NCI-H446 treated with DMSO at 0.1 percent for 48 hours (cell line): ENCODE measurements at regions not wholly inside any gene's neighbourhood (a gene's known extent, or its start where the extent isn't known, plus 50 kb on each side); places are given as distances from the start of the nearest gene placed in this dataset.
"Not testable (repeated sequence)": the region's sequence is repeated elsewhere in the genome, so short reads cannot be mapped to it uniquely, and the experiment has no call there.

Source experiments
- DNase-seq: peaks from one replicate; lab custom pipeline; 2025; lab: John Stamatoyannopoulos, UW

GRCh38 chr21:35297665-35298064 lies 248.6 kb upstream of the RUNX1 start:
- DNase-seq, result no peak

- DNase-seq, result no peak
Observed at GRCh38 chr21:35294231-35294898, 245.3 kb upstream of the RUNX1 start.

DNA sequence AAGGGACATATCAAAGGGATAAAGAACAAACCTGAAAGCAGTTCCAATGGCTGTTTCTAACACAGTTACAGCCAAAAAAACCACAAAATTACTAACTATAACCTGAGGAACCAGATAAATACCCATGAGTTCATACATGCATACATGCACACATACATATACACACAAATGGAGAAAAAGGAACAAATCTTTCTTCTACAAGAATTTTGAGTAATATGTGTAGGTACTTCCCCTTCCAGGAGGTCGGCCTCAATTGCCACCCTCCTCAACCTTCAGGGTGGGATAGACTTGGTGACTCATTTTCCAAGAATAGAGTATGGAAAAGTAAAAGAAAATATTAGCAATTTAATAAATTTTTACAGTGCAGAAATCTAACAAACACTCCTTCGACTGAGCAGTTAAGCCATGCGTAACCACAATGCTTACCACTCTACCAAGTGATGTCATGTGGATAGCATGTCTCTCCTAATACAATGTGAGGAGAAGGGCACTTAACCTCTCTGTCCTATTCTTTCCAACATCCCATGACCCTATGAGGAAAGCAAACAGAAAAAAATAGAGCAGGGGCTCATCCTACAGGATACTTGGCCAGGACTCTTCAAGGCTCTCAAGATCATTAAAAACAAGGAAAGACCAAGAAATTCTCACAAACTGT lies 243.0 kb upstream of the RUNX1 start:
- DNase-seq, result no peak

DNA sequence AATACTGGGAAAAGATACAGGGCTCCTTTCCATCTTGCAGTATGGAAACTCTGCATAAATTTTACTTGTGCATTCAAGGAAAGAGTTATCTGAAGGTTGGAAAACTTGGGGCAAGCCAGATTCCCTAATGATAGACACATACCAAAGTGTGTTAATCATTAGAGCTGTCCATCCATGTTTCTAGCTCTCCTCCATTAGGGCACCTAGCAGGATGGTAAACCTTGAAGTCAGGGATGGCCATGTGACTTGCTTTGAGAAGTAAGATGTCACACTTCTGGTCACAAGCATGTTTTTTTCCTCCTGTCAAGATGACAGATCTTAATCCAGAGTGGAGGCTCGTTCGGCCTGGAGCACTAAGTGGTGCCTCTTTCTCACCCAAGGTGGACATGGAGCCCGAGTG lies 241.9 kb upstream of the RUNX1 start:
- no peak for DNase-seq

DNA sequence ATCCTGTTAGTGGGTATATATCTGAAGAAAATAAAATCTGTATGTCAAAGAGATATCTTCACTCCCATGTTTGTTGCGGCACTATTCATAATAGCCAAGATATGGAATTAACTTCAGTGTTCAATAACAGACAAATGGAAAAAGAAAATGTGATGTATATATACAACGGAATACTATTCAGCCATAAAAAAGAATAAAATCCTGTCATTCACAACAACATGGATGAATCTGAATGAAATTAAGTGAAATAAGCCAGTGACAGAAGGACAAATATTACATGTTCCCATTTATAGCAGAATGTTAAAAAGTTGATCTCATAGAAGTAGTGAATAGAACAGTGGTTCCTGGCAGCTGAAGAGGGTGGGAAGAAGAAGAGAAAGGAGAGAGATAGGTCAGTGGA lies 239.1 kb upstream of the RUNX1 start:
- DNase-seq, result no peak

- no peak for DNase-seq
Observed at GRCh38 chr21:35284199-35284598, 235.1 kb upstream of the RUNX1 start.

DNA sequence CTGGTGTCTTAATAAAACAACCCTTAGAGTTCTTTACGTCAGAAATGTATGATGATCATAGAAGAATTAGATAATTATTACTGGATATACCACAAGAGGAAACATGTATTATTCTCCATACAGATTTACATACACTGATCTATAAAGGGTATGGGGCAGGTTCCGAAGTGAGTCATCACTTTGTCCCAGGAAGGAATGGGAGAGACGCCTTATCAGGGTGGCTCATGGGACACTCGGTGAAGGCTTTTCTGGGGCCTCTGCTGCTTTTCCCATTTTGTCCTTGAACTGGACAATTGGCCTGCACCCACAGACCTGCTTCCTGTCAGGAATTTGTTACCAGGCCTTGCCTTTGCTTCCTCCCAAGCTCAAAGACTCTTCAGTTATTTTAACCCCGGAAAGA lies 233.8 kb upstream of the RUNX1 start:
- DNase-seq, result no peak

GRCh38 chr21:35281956-35282355 lies 232.9 kb upstream of the RUNX1 start:
- no peak for DNase-seq

- DNase-seq, result no peak
Observed at GRCh38 chr21:35280231-35280630, 231.1 kb upstream of the RUNX1 start.

GRCh38 chr21:35275776-35276175 lies 226.7 kb upstream of the RUNX1 start:
- DNase-seq, result no peak

DNA sequence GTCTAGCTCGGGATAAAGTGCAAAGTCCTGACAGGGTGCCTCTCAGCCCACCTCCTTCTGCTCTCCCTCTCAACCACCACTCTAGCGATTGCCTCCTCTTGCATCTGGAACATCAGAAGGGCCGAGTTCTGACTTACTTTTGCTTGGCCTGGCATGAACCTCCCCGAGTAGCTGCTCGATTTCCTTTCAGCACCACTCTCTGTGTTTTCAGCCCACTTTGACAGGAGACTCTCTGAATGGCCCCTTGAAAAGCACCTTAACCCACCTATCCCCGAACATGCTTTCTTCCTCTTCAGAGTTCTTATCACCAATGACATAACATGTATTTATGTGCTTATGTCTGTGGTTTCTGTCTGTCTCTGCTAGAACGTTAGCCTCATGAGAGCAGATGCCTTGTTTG lies 225.8 kb upstream of the RUNX1 start:
- DNase-seq, result no peak

DNA sequence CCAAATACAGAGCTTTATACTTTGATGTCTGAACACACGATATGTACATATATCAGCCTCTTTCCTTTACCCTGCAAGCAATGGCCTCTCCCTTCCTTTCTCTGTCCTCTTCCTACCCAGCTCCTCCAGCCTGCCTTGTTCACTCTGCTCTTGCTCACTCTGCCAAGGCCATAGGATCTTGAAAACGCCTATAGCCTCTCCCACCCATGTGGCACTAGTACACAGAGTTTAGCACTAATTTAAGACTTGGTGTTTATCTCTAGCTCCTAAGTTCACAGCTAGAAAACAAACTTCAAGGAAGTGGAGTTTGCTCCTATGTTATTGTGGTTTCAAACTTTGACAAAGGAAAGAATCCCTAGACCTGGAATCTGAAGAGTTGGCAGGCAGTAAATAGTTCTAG lies 225.0 kb upstream of the RUNX1 start:
- no peak for DNase-seq

- no peak for DNase-seq
Observed at GRCh38 chr21:35273333-35273732, 224.2 kb upstream of the RUNX1 start.

DNA sequence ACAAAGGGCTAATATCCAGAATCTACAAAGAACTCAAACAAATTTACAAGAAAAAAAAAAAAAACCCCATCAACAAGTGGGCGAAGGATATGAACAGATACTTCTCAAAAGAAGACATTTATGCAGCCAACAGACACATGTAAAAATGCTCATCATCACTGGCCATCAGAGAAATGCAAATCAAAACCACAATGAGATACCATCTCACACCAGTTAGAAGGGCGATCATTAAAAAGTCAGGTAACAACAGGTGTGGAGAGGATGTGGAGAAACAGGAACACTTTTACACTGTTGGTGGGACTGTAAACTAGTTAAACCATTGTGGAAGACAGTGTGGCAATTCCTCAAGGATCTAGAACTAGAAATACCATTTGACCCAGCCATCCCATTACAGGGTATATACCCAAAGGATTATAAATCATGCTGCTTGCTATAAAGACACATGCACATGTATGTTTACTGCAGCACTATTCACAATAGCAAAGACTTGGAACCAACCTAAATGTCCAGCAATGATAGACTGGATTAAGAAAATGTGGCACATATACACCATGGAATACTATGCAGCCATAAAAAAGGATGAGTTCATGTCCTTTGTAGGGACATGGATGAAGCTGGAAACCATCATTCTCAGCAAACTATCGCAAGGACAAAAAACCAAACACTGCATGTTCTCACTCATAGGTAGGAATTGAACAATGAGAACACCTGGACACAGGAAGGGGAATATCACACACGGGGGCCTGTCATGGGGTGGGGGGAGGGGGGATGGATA lies 222.4 kb upstream of the RUNX1 start:
- not testable (repeated sequence) for DNase-seq

- no peak for DNase-seq
Observed at GRCh38 chr21:35268817-35269216, 219.7 kb upstream of the RUNX1 start.

DNA sequence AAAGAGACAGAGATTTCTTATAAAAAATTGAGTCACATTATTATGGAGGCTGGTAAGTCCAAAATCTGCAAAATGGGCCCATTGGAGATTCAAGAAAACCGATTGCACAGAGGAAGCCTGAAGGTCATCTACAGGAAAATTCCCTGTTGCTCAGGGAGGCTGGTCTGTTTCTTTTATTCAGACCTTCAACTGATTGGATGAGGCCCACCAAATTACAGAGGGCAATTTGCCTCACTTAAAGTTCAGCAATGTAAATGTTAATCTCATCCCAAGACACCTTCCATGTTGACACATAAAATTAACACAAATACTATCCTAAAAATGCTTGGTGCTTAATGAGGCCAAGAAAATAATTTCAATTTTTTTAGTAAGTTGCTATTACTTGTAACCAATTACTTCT lies 219.2 kb upstream of the RUNX1 start:
- DNase-seq, result no peak

DNA sequence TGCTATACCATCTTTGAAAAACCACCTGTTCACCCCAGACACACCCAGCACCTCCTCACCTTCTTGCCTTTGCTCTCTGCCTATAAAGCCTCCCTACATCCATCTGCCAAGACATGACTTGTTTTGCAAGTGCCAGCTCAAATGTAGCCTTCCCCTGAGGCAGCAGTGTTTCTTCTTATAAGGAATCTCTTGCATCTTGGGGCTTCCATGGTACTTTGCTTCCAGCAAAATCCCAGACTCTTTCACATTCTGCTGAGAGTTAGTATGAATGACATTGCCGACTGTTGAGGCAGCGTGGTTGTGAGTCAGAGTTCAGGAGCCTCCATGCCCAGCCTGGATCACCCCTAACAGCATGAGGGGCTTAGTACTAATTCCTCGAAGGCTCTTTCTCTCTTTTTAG lies 217.4 kb upstream of the RUNX1 start:
- DNase-seq, result no peak

- no peak for DNase-seq
Observed at GRCh38 chr21:35265170-35265877, 216.2 kb upstream of the RUNX1 start.

- DNase-seq, result no peak
Observed at GRCh38 chr21:35259457-35259856, 210.4 kb upstream of the RUNX1 start.

DNA sequence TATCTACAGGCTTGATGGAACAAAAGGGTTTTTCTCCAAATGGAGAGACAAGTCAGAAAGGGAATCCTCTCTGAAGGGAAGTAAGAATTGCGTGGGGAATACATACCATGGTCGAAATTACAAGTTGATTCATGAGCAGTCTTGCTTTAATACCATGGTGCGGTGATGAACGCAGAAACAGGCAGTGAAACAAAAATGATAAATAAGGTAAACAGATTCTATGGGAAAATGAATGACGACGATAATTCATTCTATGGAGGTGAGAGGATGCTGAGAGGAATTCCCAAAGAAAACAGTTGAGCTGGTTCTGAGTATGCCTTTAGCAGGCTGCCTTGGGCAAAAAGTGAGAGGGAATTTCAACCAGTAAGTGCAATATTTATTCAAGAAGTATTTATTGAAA lies 209.4 kb upstream of the RUNX1 start:
- no peak for DNase-seq

DNA sequence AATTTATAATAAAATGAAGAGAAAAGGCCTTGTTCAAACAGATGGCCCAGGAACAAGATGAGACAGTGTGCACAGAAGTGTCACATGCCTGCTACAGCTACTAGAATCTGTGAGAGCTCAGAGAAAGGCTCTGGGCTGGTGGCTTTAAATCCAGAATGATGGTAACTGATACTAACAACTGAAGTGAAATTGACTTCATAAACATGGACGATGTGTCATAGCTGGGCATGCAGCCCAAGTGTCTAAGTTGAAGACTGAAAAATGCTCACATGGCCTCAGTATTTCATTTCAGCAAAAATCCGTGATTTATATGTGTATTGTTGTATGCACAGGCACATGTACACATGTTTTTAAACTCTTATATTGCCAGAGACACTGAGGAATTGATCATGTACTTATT lies 208.3 kb upstream of the RUNX1 start:
- no peak for DNase-seq

- DNase-seq, result no peak
Observed at GRCh38 chr21:35256468-35256988, 207.4 kb upstream of the RUNX1 start.

DNA sequence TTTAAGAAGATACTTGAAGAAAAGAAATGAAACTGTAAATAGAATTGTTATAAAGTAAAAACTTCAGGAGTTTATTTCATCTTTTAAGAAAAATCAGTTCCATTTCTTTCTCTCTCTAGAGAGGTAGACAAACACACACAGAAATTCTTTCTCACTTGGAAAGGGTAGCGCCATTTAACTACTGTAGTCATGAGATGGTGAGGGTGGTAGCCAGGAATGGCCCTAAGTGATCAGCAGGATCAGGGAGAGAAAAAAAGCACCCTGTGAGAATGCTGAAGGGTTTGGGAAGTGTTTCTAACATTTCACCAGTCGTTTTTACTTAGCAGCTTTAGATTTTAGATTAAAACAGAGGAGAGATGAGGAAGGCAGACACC lies 205.7 kb upstream of the RUNX1 start:
- no peak for DNase-seq
